Endothelial cell of umbilical vein (primary cell): ENCODE measurements at regions not wholly inside any gene's neighbourhood (a gene's known extent, or its start where the extent isn't known, plus 50 kb on each side); places are given as distances from the start of the nearest gene placed in this dataset.

ENCODE experiments used
- EZH2 ChIP-seq: IDR thresholded peaks from 2 replicates; pipeline ENCODE4 v1.6.1; 2012; ENCODE audit warnings: borderline replicate concordance, low read depth, mild to moderate bottlenecking, moderate library complexity, low read length, inconsistent platforms; ENCODE audit not compliant: severe bottlenecking
- MYC ChIP-seq: IDR thresholded peaks from one replicate; pipeline ENCODE4 v1.6.1; 2011; ENCODE audit warnings: mild to moderate bottlenecking, low read depth, low read length
- TF ChIP-seq, protein P1 (sequence below), 2 donors: IDR thresholded peaks; 1 replicate in 1 of 2; 2 replicates in 1 of 2; pipeline ENCODE4 v1.5.1; 2011; ENCODE audit warnings: low read length in 2 of 2, mild to moderate bottlenecking in 2 of 2, moderate library complexity in 2 of 2, control low read depth in 1 of 2, inconsistent platforms in 1 of 2, low read depth in 1 of 2; ENCODE audit not compliant: insufficient read depth in 1 of 2; ENCODE audit errors: extremely low read depth in 1 of 2

- TF ChIP-seq, protein P1, sequence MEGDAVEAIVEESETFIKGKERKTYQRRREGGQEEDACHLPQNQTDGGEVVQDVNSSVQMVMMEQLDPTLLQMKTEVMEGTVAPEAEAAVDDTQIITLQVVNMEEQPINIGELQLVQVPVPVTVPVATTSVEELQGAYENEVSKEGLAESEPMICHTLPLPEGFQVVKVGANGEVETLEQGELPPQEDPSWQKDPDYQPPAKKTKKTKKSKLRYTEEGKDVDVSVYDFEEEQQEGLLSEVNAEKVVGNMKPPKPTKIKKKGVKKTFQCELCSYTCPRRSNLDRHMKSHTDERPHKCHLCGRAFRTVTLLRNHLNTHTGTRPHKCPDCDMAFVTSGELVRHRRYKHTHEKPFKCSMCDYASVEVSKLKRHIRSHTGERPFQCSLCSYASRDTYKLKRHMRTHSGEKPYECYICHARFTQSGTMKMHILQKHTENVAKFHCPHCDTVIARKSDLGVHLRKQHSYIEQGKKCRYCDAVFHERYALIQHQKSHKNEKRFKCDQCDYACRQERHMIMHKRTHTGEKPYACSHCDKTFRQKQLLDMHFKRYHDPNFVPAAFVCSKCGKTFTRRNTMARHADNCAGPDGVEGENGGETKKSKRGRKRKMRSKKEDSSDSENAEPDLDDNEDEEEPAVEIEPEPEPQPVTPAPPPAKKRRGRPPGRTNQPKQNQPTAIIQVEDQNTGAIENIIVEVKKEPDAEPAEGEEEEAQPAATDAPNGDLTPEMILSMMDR (IDR thresholded peaks at IDR 0.05; ENCODE audit: extremely low read depth in 1 of 2, insufficient read depth in 1 of 2, low read depth in 1 of 2, low read length in 2 of 2) = no peak
- TF ChIP-seq EZH2 (no peak), MYC (no peak)
Observed at GRCh38 chr1:116306840-116307442, 66.1 kb upstream of the ATP1A1 start.
